ENCODE measurements at regions not wholly inside any gene's neighbourhood (a gene's known extent, or its start where the extent isn't known, plus 50 kb on each side); places are given as distances from the start of the nearest gene placed in this dataset.
A peak's percentile ranks its signal among the peaks of the same experiment; 100 is the strongest.

DNA sequence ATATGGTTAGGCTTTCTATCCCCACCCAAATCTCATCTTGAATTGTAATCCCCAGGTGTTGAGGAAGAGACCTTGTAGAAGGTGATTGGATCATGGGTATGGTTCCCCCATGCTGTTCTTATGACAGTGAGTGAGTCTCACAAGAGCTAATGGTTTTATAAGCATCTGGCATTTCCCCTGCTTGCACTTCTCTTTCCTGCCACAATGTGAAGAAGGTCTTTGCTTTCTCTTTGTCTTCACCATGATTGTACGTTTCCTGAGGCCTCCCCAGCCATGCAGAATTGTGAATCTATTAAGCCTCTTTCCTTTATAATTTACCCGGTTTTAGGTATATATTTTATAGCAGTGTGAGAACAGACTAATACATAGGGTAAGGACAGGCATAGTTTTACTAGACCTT is 334.5 kb downstream of the TLR4 start:
- TF ChIP-seq, protein P1, sequence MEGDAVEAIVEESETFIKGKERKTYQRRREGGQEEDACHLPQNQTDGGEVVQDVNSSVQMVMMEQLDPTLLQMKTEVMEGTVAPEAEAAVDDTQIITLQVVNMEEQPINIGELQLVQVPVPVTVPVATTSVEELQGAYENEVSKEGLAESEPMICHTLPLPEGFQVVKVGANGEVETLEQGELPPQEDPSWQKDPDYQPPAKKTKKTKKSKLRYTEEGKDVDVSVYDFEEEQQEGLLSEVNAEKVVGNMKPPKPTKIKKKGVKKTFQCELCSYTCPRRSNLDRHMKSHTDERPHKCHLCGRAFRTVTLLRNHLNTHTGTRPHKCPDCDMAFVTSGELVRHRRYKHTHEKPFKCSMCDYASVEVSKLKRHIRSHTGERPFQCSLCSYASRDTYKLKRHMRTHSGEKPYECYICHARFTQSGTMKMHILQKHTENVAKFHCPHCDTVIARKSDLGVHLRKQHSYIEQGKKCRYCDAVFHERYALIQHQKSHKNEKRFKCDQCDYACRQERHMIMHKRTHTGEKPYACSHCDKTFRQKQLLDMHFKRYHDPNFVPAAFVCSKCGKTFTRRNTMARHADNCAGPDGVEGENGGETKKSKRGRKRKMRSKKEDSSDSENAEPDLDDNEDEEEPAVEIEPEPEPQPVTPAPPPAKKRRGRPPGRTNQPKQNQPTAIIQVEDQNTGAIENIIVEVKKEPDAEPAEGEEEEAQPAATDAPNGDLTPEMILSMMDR (IDR thresholded peaks at IDR 0.05): peak; percentile 12
- TF ChIP-seq EZH2 (IDR thresholded peaks at IDR 0.05) (no peak), EZH2phosphoT487 (IDR thresholded peaks at IDR 0.05) (no peak)
